NCI-H1092 (cell line): ENCODE measurements at regions not wholly inside any gene's neighbourhood (a gene's known extent, or its start where the extent isn't known, plus 50 kb on each side); places are given as distances from the start of the nearest gene placed in this dataset.

Source experiments
- DNase-seq: peaks from one replicate; lab custom pipeline; 2025; lab: John Stamatoyannopoulos, UW

DNA sequence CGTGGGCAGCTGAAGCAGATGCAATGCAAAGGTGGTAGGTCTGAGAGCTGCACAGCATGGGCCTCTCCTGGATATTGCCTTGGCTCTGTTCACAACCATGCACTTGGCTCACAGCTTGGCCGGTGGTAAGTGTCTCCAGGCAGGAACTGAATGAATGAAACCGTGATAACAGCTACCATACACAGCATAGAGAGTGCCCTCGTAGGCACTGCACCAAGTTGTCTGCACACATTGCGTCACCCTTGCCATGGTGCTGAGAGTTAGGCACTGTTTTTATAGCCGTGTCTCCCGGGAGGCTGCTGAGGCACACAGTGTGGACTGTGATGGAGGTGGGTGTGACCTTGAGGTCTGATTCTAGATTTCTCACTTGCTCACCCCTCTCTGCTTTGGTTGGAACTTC lies 157.6 kb upstream of the VASH1 start:
- no peak for DNase-seq

DNA sequence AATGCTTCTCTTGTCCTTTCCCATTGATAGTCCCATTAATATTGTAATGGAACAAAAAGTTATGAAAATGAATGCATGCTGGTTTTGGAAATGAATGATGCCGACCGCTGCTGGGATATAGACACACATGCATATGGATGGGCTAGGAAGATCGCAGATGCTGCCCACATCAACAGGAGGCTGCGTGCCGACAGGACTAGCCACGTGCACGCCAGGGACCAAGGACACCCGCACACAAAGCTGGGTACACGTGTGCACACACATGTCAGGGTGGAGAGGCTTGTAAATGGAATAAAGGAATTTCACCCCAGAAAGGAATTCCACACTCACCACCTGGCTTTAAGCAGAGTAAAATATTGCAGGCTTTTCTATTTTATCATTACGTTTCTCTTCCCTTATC lies 153.8 kb upstream of the VASH1 start:
- no peak for DNase-seq

DNA sequence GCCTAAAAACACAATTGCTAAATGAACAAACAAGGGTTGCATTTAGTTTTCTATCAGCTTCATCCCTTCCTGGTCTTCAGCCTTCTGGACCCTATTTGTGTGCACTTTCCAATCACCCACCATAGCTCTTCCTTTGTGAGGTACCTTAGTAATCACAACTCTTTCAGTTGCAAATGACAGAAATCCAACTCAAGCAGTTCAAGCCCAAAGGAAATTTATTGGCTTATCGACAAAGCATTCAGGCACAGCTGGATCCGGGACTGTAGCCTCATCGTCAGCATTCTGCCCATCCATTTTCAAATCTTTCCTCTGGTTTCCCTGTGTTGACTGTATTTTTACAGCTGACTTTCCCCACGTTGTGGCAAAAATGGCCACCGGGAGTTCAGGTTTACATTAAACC lies 148.6 kb upstream of the VASH1 start:
- no peak for DNase-seq

DNA sequence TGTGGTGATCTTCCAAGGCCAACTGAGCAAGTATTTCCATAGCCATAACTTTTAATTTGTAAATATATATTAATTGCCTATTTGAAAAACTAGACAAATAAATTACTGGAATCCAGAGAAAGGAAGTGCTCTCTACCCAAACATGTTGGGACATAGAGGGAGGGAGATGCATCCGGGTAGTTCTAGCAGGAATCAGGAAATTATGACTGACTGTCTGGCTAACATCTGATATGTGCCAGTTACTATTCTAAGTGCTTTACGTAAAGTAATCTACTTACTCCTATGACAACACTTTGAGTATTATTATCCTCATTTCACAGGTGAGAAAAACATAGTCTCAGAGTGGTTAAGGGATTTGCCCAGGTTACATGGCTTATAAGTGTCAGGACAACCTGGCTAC lies 147.7 kb upstream of the VASH1 start:
- no peak for DNase-seq

DNA sequence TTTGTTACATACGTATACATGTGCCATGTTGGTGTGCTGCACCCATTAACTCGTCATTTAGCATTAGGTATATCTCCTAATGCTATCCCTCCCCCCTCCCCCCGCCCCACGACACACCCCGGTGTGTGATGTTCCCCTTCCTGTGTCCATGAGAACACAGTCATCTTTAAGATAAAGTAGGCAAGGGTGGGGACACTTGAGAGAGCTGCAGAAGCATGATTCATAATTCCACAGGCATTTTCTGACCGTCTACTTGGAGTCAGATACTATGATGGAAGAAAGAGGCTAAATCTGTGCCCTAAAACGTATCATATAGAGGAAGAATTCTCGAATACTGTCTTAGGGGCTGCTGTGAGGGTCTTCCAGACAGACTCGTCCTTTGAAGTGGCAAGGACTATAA lies 145.9 kb upstream of the VASH1 start:
- no peak for DNase-seq

DNA sequence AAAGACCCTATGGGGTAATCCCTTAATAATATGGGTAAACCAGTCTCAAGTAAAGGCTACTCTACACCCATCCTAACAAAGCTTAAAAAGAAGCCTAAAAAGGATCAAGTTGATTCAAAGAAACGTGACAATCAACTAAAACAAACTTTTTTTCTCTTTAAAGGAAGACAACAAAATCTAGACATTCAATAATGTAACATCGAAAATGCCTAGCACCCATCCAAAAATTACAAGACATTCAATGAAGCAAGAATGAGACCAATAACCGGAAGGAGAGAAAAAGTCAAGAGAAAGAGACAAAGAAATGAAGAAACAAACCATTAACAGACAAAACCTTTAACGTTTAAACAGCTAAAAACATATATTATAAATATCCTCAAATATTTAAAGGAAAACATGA lies 143.8 kb upstream of the VASH1 start:
- DNase-seq = no peak

DNA sequence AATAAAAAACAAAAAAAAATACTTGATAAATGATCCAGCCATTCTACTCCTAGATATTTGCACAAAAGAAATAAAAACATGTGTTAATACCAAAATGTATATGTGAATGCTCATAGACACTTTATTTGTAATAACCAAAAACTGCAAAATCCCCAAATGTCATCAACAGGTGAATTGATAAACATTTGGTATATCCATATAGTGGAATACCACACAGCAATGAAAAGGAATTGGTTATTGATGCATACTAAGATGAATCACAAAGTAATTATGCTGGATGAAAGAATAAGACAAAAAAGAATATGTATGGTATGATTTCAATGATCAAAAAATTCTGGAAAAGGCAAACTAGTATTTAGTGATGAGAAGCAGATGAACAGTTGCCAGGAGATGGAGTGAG lies 124.7 kb upstream of the VASH1 start:
- DNase-seq = no peak

DNA sequence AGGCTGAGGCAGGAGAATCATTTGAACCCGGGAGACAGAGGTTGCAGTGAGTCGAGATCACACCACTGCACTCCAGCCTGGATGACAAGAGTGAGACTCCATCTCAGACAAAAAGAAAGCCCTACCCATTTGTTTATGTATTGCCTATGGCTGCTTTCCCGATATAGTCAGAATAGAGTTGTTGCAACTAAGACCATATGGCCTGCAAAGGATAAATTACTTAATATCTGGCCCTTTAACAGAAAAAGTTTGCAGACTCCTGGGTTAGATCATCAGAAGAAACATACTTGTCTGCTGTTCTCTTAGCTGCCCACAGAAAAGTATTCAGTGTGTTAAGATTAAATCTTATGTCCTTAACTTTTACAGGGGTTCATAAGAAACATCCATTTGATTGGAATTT lies 122.4 kb upstream of the VASH1 start:
- DNase-seq = no peak

DNA sequence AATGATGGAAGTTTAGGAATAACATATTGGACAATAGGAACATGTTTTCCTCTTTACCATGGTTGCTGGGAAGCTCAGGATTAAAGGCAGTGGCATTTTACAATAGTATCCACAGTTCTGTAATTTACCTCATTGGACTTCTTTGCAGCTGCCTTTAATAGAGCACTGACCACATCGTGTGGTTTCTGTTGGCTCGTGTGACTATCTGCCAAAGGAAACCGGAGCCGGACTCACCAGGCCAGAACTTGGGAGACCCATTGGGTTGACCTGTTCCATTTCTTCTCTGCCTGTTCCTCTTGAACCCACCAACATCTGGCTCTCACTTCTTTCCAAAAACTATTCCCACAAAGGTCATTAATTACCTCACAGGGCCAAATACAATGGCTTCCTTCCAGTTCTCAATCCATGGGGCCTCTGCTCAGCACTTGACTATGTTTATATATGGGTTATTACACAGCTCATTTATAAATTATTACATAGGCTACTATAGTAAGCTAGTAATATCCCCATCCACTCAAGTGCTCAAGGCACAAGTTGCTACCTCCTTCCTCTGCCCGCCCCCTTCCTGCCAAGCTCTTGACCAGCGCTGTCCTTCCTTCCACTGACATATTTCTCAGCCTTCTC lies 121.5 kb upstream of the VASH1 start:
- no peak for DNase-seq

DNA sequence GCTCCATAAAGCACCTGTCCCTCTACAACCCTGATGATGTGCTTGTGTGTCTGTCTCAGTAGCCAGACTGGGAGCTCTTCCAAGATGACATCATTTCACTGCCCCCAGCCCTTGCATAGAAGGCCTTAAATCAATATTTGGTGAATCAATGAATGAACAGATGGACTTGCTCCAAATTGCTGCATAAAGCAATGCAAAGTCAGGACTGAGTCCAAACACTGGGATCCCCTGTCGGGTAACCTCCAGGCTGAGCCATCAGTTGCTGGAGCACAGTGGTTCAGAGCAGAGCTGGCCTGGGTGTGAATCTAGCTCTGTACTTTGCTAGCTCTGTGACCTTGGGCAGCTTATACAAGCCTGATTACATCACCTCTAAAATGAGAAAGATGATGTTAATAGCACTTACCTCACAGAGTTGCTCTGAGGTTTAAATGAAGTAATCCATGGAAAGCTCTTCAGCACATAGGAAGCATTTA lies 120.3 kb upstream of the VASH1 start:
- peak; percentile 84 for DNase-seq

DNA sequence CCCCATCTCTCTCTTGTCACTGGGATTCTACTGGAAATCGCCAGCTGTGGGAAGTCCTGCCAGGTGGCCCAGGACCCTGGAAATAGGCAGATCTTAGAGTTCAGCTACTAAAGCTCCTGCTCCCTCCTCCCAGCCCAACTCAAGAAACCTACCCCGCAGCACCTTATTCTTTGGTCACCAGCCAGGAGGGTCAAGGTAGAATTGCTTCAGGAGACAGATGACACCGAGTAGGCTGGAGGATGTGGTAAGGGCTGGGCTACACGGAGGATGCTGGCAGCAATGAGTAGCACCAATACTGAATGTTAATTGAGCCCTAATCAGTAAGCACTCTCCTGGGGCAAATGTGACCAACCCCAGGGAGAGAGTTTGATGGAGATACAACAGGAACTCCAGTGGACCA lies 119.7 kb upstream of the VASH1 start:
- DNase-seq = no peak

DNA sequence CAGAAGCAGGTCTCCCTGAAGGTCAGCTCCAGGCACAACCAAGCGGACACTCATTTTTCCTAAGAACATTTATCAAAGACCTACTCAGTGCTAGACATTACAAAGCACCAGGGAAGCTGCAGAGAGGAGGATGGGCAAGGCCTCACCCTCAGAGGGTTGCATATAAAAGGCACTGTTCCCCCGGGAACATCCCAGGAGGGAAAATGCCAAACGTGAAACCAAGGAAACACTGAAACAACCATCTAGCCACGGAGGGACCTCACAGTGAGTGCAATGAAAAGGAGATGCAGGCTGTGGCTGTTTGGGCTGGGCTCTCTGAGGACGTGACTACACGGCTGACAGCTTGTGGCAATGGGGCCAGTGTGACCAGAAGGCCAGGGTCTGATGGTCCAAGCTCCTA lies 117.4 kb upstream of the VASH1 start:
- no peak for DNase-seq

DNA sequence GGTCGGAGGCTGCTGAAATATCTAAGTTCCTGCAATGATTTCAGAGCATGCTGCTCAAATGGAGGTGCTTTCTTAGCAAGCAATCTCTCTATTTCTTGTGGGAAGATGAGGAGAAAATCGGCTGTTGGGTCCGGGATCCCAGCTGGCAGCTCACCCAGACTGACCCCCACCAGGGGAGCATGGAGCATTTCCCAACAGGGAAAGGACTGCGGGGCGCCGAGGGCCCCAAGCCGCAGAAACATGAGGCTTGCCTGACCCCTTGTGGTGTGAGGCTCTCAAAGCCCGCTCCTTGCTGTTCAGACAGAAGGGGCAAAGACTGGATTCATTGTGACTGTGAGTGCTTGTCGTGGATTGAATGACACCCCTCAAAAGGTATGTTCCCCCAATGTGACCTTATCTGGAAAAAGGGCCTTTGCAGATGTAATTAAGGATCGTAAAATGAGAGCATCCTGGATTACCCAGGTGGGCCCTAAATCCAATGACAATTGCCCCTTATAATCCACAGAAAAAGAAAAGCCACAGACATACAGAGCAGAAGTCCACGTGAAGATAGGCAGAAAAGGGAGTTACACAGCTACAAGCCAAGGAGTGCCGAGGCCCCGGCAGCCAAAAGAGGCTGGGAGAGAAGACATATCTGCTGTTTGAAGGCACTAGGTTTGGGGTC lies 116.3 kb upstream of the VASH1 start:
- peak; percentile 39 for DNase-seq

DNA sequence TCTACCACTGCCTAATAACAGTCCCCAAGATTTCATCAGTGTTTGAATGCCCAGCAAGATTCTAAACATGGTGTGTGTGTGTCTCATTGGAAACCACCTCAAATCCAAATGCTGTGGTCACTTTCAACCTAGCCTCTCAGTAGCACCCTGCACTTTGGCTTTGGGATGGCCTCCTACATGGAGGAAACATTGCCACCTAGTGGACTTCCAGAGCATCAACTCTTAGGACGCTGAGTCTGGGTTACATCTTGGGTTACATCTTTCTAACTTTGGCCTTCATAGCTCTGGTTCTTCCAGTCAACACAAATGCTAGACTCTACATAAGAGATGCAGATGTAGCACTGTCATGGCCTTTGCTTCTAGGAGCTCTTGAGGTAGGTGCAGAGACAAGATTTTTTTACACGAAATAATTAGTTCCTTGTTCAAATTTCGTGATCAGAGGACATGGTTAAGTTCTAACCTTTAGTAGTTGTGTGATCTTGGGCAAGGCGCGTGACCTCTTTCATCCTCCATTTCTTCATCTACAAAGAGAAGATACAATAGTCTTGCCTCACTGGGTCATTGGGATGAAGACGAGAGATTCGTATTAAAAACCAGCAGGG lies 113.5 kb upstream of the VASH1 start:
- peak; percentile 30 for DNase-seq

DNA sequence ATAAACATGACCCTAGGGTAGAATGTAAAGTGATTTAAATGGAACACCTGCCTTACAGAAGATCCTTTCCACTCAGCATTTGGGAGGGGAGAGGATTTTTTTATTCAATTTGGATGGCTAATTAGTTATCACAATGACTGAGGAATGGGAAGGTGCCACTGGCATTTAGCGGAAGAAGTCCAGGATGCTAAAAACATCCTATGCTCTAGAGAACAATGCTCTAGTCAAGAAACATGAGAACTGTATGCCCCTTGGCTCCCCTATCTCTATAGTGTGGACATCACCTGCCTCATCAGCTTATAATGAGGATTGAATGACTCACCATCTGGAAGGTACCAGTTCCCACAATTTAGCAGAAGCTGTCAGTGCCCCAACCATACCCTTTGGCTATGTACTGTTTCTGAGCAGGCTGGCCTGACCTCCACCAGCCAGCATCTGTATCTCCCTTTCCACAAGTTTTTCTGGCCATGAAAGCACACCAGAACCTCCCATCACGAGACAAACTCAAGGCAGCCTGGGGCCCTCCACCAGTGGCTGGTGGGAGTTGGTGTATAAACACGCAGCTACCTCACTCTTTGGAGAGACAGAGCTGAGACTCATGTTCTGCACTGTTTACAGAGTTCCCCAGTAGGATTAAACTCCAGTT lies 109.7 kb upstream of the VASH1 start:
- no peak for DNase-seq

DNA sequence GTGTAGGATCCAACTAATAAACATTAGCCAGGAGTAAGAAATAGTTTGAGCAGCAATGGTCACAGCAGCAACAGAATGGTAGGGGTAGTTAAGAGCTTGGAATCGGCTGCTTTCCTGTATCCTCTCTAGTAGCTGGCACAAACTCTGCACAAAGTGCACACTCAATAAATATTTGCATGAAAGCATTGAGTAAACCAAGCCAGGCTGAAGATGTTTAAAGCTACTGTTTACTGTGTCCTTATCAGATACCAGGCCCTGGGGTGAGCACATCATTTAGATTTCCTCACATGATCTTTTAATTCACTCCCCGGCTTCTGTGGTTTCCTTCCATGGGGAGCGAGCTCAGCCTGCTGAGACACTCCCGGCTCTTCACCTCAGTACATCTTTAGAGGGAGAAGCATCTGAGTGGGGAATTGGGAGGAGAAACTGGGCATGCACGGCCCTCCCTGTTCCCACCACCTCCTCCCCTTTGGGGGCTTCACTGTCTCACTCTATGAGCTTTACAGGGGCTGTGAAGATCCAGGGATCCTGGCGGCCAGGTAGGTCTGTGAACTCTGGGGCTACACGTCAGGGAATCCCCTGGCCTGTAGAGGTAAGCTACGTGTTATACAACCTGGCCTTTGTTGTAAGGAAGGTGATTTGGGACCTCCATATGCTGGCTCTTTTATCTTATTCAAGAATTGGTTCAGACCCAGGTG lies 107.2 kb upstream of the VASH1 start:
- no peak for DNase-seq

DNA sequence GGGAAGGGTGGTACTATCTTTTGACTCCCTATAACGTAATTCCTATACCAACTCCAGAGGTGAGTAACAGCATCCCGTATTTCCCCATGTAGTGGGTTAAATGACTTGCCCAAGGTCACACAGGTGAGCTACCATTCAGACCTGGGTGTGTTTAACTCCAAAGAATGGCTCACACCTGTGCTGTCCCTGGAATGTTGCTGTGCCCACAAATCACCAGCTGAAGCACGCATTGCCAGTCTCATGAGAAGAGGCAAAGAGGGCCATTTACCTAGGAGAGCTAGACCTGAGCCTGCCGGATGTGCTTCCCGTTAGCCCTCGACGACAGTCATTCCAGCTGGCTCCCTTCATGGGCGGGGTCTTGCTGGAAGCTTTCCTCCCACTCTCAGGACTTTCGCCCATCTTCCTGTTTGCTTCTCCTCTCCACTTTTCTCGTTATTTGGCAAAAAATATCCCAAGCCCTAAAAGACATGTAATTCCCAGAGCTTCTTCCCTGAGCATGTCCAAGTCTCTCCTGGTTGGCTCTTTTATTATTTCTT lies 106.6 kb upstream of the VASH1 start:
- no peak for DNase-seq

DNA sequence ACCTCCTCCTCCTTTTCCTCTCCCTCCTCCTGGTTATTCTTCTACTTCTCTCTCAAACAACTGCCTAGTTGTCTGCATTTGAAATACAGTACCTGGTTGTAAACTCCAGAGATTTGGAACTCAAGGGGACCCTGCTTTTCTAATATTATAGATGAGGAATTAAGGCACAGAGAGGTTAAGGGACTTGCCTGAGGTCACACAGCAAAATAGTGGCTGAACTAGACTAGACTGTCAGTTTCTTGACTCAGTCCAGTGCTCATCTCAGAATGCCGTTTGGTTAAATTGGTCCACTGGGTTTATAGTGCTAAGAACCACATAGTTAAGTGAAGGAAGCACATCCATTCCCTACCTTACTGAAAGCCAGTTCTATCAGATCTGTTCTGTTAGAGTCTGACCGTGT lies 105.9 kb upstream of the VASH1 start:
- DNase-seq = no peak

DNA sequence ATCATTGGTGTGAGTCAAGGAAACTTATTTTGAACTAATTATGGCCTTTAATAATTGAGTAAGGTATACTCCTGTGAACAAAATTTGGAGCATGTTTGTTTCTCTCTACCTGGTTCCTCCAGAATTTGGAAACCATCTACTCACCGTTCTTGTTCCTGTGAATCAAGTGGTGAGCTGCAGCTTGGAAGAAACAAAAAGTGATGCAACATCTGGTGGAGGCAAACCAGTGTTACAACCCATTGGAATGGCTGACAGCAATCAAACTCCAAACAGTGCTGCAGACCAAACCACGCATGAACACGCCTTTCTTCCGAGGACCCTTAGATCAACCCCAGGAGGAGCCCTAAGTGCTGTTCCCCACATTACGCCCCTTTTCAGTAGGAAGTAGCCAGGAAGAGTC lies 104.7 kb upstream of the VASH1 start:
- no peak for DNase-seq

DNA sequence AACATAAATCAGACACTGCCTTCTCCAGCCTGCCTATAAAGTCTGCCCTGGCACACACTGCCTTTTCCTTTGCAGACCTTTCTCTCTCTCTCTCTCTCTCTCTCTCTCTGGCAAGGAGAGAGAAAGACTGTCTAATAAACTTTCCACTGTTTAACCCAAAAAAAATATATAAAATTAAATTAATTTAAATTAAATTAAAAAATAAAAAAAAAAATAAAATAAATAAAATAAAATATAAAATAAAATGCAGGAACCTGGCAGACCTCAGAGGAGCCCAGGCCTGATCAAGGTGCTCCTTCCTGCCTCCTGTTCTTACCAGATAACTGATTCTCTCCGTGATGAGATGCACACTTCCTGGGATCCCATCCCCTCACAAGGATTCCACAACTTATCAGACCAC lies 103.9 kb upstream of the VASH1 start:
- no peak for DNase-seq

DNA sequence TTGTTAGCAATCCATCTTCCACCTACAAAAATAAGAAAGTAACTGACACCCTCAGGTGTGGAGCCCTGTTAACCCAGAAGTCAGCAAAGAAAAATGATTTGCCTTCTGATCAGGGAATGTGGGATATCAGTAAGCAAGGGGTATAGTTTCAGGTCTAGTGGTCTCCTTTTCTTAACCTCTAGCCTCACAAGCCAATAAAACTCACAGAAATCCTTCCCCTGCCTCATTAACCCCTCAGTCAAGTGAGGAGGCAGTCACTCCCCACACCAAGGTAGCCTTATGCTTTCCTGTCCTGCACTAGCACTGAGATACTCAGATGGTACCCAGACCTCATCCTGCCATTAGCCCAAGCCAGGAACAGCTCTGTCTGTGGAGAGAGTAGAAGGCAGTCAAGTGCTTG lies 103.4 kb upstream of the VASH1 start:
- no peak for DNase-seq

DNA sequence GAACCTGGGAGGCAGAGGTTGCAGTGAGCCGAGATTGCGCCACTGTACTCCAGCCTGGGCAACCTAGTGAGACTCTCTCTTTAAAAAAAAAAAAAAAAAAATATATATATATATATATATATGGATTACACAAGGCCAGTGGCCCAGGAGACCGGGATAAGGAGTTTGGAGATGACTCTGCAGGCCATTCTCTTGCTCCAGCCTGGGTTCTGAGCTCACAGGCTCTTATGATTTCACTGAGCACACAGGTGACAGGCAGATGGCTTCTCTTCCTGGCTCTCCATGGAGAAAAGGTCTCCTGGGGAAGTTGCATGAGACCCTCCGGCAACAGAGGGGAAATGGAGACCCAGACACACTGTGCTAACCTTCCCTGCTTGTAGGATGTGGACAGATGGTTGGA lies 98.7 kb upstream of the VASH1 start:
- no peak for DNase-seq
